Nephron (organoid): ENCODE measurements at regions not wholly inside any gene's neighbourhood (a gene's known extent, or its start where the extent isn't known, plus 50 kb on each side); places are given as distances from the start of the nearest gene placed in this dataset.

ENCODE experiments used
- H3K27ac Mint-ChIP-seq, 3 experiments: 2 replicates each; pipeline ENCODE4 v1.8.0; 2020; ENCODE audit warnings: mixed read lengths in 3 of 3, mild to moderate bottlenecking in 2 of 3, moderate library complexity in 1 of 3
- H3K27me3 Mint-ChIP-seq: 2 replicates; pipeline ENCODE4 v1.8.0; 2021; ENCODE audit warnings: low read depth, mild to moderate bottlenecking, moderate library complexity, mixed read lengths
- H3K36me3 Mint-ChIP-seq: 2 replicates; pipeline ENCODE4 v1.8.0; 2020; ENCODE audit warnings: low read depth, mixed read lengths
- H3K4me1 Mint-ChIP-seq: 2 replicates; pipeline ENCODE4 v1.8.0; 2020; ENCODE audit warnings: mixed read lengths
- H3K4me3 Mint-ChIP-seq, 3 experiments: 2 replicates each; pipeline ENCODE4 v1.8.0; 2020; ENCODE audit warnings: mild to moderate bottlenecking in 3 of 3, mixed read lengths in 3 of 3, moderate library complexity in 2 of 3
- H3K9me3 Mint-ChIP-seq: 2 replicates; pipeline ENCODE4 v1.8.0; 2020; ENCODE audit warnings: mixed read lengths
- CTCF ChIP-seq, 3 experiments: fragments of 200-600 bp; sonication (generic); IDR thresholded peaks; one replicate each; pipeline ENCODE4 v1.5.0; 2021; ENCODE audit warnings: antibody characterized with exemption in 3 of 3; ENCODE audit not compliant: unreplicated experiment in 3 of 3

GRCh38 chr9:115275753-115276152, 157.8 kb upstream of the TNC start:
- no peak overlapping the region for H3K27ac Mint-ChIP-seq
- H3K27me3 Mint-ChIP-seq: peaks cover 4% of the 10 kb centered on the region
- no peak overlapping the region for H3K4me3 Mint-ChIP-seq
- peaks cover 12% of the 10 kb centered on the region for H3K9me3 Mint-ChIP-seq
- H3K4me1 Mint-ChIP-seq: peaks cover 6% of the 10 kb centered on the region
- no peaks in the 10 kb centered on the region for H3K36me3 Mint-ChIP-seq
- TF ChIP-seq CTCF (IDR thresholded peaks at IDR 0.05; ENCODE audit: unreplicated experiment in 3 of 3): no peak

- Mint-ChIP-seq H3K27ac (no peak overlapping the region), H3K4me3 (no peak overlapping the region), H3K27me3 (peaks cover 4% of the 10 kb centered on the region), H3K9me3 (peaks cover 12% of the 10 kb centered on the region), H3K36me3 (no peaks in the 10 kb centered on the region), H3K4me1 (peaks cover 6% of the 10 kb centered on the region)
- no peak for TF ChIP-seq CTCF (IDR thresholded peaks at IDR 0.05; ENCODE audit: unreplicated experiment in 3 of 3)
These were observed 158.7 kb upstream of the TNC start for GRCh38 chr9:115276621-115277020.

- Mint-ChIP-seq H3K4me3 (no peak overlapping the region), H3K36me3 (no peaks in the 10 kb centered on the region)
- TF ChIP-seq CTCF (IDR thresholded peaks at IDR 0.05; ENCODE audit: unreplicated experiment in 3 of 3): no peak
These were observed 159.3 kb upstream of the TNC start for GRCh38 chr9:115277301-115277700.

GRCh38 chr9:115278326-115279035, 160.5 kb upstream of the TNC start:
- no peak for TF ChIP-seq CTCF (IDR thresholded peaks at IDR 0.05; ENCODE audit: unreplicated experiment in 3 of 3)
- no peak overlapping the region for H3K4me3 Mint-ChIP-seq
- H3K27me3 Mint-ChIP-seq: peaks cover 8% of the 10 kb centered on the region
- peaks cover 6% of the 10 kb centered on the region for H3K4me1 Mint-ChIP-seq
- H3K36me3 Mint-ChIP-seq: no peaks in the 10 kb centered on the region
- H3K9me3 Mint-ChIP-seq: peaks cover 7% of the 10 kb centered on the region
- H3K27ac Mint-ChIP-seq: peak overlapping the region in 1 of 3 experiments; percentile 75

More at GRCh38 chr9:115277301-115277700, 159.3 kb upstream of the TNC start:
- Mint-ChIP-seq H3K9me3 (peaks cover 12% of the 10 kb centered on the region), H3K4me1 (peaks cover 6% of the 10 kb centered on the region), H3K27ac (no peak overlapping the region), H3K27me3 (peaks cover 5% of the 10 kb centered on the region)

- H3K27me3 Mint-ChIP-seq: peaks cover 4% of the 10 kb centered on the region
- H3K36me3 Mint-ChIP-seq: no peaks in the 10 kb centered on the region
- H3K4me1 Mint-ChIP-seq: peaks cover 5% of the 10 kb centered on the region
- H3K27ac Mint-ChIP-seq: no peak overlapping the region
- H3K9me3 Mint-ChIP-seq: no peaks in the 10 kb centered on the region
- no peak for TF ChIP-seq CTCF (IDR thresholded peaks at IDR 0.05; ENCODE audit: unreplicated experiment in 3 of 3)
- H3K4me3 Mint-ChIP-seq: no peak overlapping the region
These were observed 165.4 kb upstream of the TNC start for GRCh38 chr9:115283395-115283794.

GRCh38 chr9:115285836-115286235, 167.9 kb upstream of the TNC start:
- Mint-ChIP-seq H3K4me3 (no peak overlapping the region), H3K27me3 (peaks cover 4% of the 10 kb centered on the region), H3K4me1 (peaks cover 7% of the 10 kb centered on the region), H3K27ac (no peak overlapping the region), H3K9me3 (no peaks in the 10 kb centered on the region), H3K36me3 (no peaks in the 10 kb centered on the region)
- no peak for TF ChIP-seq CTCF (IDR thresholded peaks at IDR 0.05; ENCODE audit: unreplicated experiment in 3 of 3)
